EH (cell line): ENCODE measurements at regions not wholly inside any gene's neighbourhood (a gene's known extent, or its start where the extent isn't known, plus 50 kb on each side); places are given as distances from the start of the nearest gene placed in this dataset.
A peak's percentile ranks its signal among the peaks of the same experiment; 100 is the strongest.
"Not testable (repeated sequence)": the region's sequence is repeated elsewhere in the genome, so short reads cannot be mapped to it uniquely, and the experiment has no call there.

ENCODE experiments used
- DNase-seq: peaks from one replicate; pipeline ENCODE4 v3.0.0-alpha.2; 2015; ENCODE audit warnings: low read depth

DNA sequence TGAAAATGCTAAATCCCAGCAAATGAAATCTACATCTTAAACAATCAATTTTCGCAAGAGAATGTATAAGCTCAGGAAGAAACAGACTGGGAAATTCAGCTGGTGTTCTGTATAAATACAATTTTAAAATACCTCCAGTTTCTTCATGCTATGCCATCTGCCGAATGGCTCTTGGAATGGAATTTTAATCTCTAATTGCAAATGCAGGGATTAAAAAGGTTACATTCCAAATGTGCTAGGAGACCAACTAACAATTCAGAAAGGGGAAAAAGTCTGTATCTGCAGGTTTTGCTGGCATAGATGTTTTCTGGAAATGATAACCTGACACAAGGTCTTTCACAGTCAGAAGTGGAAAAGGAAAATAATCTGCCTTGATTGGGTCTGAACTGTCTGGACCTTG lies 379.7 kb downstream of the MAT2B start:
- no peak for DNase-seq

- DNase-seq = no peak
Measured at GRCh38 chr5:163887854-163888253, 382.4 kb downstream of the MAT2B start.

GRCh38 chr5:163888366-163888765 lies 382.9 kb downstream of the MAT2B start:
- no peak for DNase-seq

GRCh38 chr5:163889369-163889768 lies 383.9 kb downstream of the MAT2B start:
- DNase-seq = peak; percentile 34

DNA sequence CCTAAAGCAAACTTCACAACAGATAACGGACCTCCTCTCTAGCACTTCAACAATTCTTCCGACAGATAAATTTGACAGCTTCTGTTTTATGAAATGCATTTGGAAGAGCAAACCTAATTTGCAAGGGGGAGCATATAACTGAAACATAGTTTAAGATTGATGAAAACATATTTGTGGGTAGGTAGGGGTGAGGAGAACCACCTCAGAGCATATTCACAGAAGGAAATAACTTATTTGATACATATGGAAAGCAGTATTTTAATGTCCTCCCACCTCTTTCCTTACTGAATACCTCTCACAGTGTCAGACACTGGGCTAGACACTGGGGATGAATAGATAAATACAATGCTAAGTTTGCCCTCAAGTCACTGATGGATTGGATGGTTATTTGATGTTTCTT lies 384.8 kb downstream of the MAT2B start:
- DNase-seq = no peak

GRCh38 chr5:163893281-163893680 lies 387.9 kb downstream of the MAT2B start:
- no peak for DNase-seq

GRCh38 chr5:163894645-163895044 lies 389.2 kb downstream of the MAT2B start:
- DNase-seq = peak; percentile 27

DNA sequence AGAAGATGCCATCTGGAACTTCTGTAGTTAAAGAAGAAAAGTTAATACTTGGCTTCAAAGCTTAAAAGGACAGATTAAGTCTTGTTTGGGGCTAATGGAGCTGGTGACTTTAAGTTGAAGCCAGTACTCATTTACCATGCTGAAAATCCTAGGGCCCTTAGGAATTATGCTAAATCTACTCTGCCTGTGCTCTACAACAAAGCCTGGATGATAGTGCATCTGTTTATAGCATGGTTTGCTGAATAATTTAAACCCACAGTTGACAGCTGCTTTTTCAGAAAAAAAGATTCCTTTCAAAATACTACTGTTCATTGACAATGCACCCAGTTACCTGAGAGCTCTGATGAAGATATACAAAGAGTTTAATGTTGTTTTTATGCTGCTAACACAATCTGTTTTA lies 393.5 kb downstream of the MAT2B start:
- DNase-seq = no peak

- DNase-seq = not testable (repeated sequence)
Measured at GRCh38 chr5:163907783-163908182, 402.4 kb downstream of the MAT2B start.

DNA sequence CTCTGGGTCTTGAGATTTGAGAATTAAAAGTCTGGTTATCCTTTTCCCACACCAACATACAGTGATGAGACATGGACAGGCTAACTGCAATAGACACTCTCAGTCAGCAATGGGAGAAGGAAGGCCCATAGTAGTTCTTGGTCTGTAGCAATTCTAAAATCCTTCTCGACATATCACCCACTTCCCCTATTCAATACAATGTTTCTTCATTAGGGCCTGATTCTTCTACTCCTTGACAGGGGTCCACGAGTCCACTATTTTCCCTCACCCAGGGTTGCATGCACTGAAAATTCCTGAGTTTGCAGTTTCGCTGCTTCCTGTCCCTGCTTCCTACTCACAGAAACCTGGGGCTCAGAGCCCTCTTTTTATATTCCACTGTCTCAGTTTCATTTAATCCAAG lies 402.8 kb downstream of the MAT2B start:
- DNase-seq = no peak

GRCh38 chr5:163910226-163910625 lies 404.8 kb downstream of the MAT2B start:
- DNase-seq = no peak

GRCh38 chr5:163912046-163912445 lies 406.6 kb downstream of the MAT2B start:
- DNase-seq = no peak

- no peak for DNase-seq
Measured at GRCh38 chr5:163913548-163913947, 408.1 kb downstream of the MAT2B start.

GRCh38 chr5:163914910-163915309 lies 409.5 kb downstream of the MAT2B start:
- no peak for DNase-seq

DNA sequence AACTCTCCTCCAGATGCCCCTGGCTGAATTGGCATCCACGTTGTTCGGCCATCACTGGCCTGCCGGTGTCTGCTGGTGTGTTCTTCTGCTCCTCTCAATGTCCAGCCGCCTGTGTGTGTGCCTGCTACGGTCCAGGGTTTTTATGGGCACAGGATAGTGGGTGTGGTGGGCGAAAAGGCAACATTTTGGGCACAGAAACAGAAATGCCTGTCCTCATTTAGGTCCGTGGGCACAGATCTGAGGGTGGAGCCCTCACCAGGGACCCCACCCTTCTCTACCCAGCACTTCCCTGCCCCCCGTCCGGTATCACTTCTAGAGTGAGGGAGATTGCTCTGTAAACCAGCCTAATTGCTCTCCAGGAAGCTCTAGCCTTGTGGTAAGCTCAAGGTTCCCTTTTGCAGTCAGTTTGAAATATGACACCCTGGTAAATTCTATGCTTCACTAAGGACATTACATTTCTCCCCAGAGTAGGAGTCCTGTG lies 410.1 kb downstream of the MAT2B start:
- DNase-seq = no peak

GRCh38 chr5:163916376-163916775 lies 411.0 kb downstream of the MAT2B start:
- DNase-seq = no peak

GRCh38 chr5:163916861-163917260 lies 411.4 kb downstream of the MAT2B start:
- no peak for DNase-seq

GRCh38 chr5:163917747-163918146 lies 412.3 kb downstream of the MAT2B start:
- DNase-seq = no peak

- not testable (repeated sequence) for DNase-seq
Measured at GRCh38 chr5:163934990-163935389, 429.6 kb downstream of the MAT2B start.

GRCh38 chr5:163938595-163938994 lies 433.2 kb downstream of the MAT2B start:
- DNase-seq = no peak

- no peak for DNase-seq
Measured at GRCh38 chr5:163941079-163941478, 435.7 kb downstream of the MAT2B start.

DNA sequence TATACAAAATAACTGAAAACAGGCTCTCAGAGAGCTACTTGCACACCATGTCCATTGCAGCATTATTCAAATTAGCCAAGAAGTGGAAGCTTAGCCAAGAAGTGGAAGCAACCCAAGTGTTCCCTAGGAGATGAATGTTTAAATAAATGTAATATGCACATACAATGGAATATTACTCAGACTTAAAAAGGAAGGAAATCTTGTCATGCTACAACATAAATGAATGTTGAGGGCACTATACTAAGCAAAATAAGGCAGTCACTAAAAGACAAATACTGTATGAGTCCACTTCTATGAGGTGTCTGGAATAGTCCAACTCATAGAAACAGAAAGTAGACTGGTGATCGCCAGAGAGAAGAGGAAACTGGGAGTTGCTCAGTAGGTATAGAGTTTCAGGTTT lies 438.1 kb downstream of the MAT2B start:
- no peak for DNase-seq

DNA sequence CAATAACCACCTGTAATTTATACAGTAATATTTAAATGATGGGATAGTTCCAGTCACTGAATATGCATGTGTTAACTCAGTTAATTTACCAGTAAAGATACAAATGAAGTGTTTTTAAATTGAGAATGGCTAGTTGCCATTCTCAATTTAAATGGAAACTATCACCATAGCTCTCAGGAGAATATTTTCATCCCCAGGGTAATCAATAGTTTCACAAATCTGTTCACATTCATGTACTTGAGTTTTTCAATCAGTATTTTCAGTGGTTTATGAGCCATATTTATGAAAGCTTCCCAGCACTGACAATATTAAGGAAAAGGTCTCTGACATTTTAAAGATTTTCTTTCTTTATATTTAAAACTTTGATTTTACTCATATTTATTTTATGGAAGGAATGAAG lies 439.3 kb downstream of the MAT2B start:
- no peak for DNase-seq

GRCh38 chr5:163947848-163948666 lies 442.6 kb downstream of the MAT2B start:
- no peak for DNase-seq
